SK-N-SH (cell line): ENCODE measurements at regions not wholly inside any gene's neighbourhood (a gene's known extent, or its start where the extent isn't known, plus 50 kb on each side); places are given as distances from the start of the nearest gene placed in this dataset.

Experiments used
- CTCF ChIA-PET: fragments of 300-600, 350-600 bp; formaldehyde crosslinking; extraction: SDS; loops from one replicate; lab custom pipeline; 2021; lab: Yijun Ruan, JAX
- POLR2A ChIA-PET: fragments of 350-600 bp; sonication (Branson Sonifier 250); formaldehyde crosslinking; extraction: SDS; loops from one replicate; lab custom pipeline; 2020; ENCODE audit warnings: antibody characterized with exemption, inconsistent platforms; lab: Yijun Ruan, JAX
- DNase-seq: peaks from one replicate; pipeline ENCODE4 v3.0.0; 2012
- H2AFZ ChIP-seq: fragments of 200-600 bp; sonication (generic); 2 replicates; pipeline ENCODE4 v1.8.1; 2016; ENCODE audit warnings: antibody characterized with exemption, mild to moderate bottlenecking, low read depth
- H3F3A ChIP-seq: fragments of 200-600 bp; sonication (generic); replicated peaks from 2 replicates; pipeline ENCODE3; 2016; ENCODE audit warnings: antibody characterized with exemption, mild to moderate bottlenecking; ENCODE audit not compliant: insufficient read depth
- H3K27ac ChIP-seq, 2 experiments: fragments of 200-500 bp in 1 of 2; fragments of 200-600 bp in 1 of 2; sonication (Bioruptor generic) in 1 of 2; sonication (generic), shearing (Covaris generic) in 1 of 2; 2 replicates each; pipeline versions ENCODE4 v1.5.1 to v1.6.1; 2014 to 2016; ENCODE audit warnings: low read depth in 2 of 2, inconsistent platforms in 1 of 2, low read length in 1 of 2, mild to moderate bottlenecking in 1 of 2, mixed read lengths in 1 of 2
- H3K27me3 ChIP-seq: fragments of 200-600 bp; sonication (generic), shearing (Covaris generic); 2 replicates; pipeline ENCODE4 v1.6.1; 2016; ENCODE audit warnings: mixed run types; ENCODE audit not compliant: insufficient read depth
- H3K36me3 ChIP-seq, 2 experiments: fragments of 200-500 bp in 1 of 2; fragments of 200-600 bp in 1 of 2; sonication (Bioruptor generic) in 1 of 2; sonication (generic) in 1 of 2; replicated peaks in 1 of 2; 2 replicates each; pipeline versions ENCODE3 to v1.5.1; 2014 to 2016; ENCODE audit warnings: low read length in 1 of 2, mild to moderate bottlenecking in 1 of 2; ENCODE audit not compliant: insufficient read depth in 2 of 2, control insufficient read depth in 1 of 2
- H3K4me1 ChIP-seq, 2 experiments: fragments of 200-500 bp in 1 of 2; fragments of 200-600 bp in 1 of 2; sonication (Bioruptor generic) in 1 of 2; sonication (generic), shearing (Covaris generic) in 1 of 2; 2 replicates each; pipeline versions ENCODE4 v1.5.1 to v1.6.1; 2014 to 2016; ENCODE audit warnings: low read depth in 1 of 2, low read length in 1 of 2, mixed run types in 1 of 2; ENCODE audit not compliant: insufficient read depth in 2 of 2, control insufficient read depth in 1 of 2
- H3K4me2 ChIP-seq: fragments of 200-600 bp; sonication (generic), shearing (Covaris generic); 2 replicates; pipeline ENCODE4 v1.6.1; 2017; ENCODE audit warnings: mixed run types
- H3K4me3 ChIP-seq, 2 experiments: fragments of 200-500 bp in 1 of 2; fragments of 200-600 bp in 1 of 2; sonication (Bioruptor generic) in 1 of 2; sonication (generic), shearing (Covaris generic) in 1 of 2; 2 replicates each; pipeline versions ENCODE4 v1.5.1 to v1.8.1; 2014 to 2016; ENCODE audit warnings: low read depth in 2 of 2, inconsistent platforms in 1 of 2, low read length in 1 of 2, mild to moderate bottlenecking in 1 of 2, mixed read lengths in 1 of 2, moderate library complexity in 1 of 2
- H3K79me2 ChIP-seq: fragments of 200-600 bp; sonication (generic); 2 replicates; pipeline ENCODE4 v1.8.1; 2017; ENCODE audit warnings: mild to moderate bottlenecking; ENCODE audit not compliant: insufficient read depth
- H3K9ac ChIP-seq: fragments of 200-600 bp; sonication (generic); 2 replicates; pipeline ENCODE4 v1.6.1; 2017; ENCODE audit warnings: mixed run types
- H3K9me2 ChIP-seq: fragments of 200-600 bp; sonication (generic); 2 replicates; pipeline ENCODE4 v1.6.1; 2017; ENCODE audit warnings: mixed run types
- H3K9me3 ChIP-seq: fragments of 200-600 bp; sonication (generic); 2 replicates; pipeline ENCODE4 v1.6.1; 2017; ENCODE audit warnings: mixed run types, mild to moderate bottlenecking, moderate library complexity
- H4K20me1 ChIP-seq: fragments of 200-600 bp; sonication (generic); 2 replicates; pipeline ENCODE4 v1.6.1; 2017; ENCODE audit warnings: mild to moderate bottlenecking, mixed run types; ENCODE audit not compliant: insufficient read depth
- EP300 ChIP-seq, 2 experiments: IDR thresholded peaks; 2 replicates each; pipeline versions ENCODE4 v1.4.0 to v1.6.1; 2012; ENCODE audit warnings: borderline replicate concordance in 1 of 2, low read depth in 1 of 2, low read length in 1 of 2
- FOSL2 ChIP-seq: IDR thresholded peaks from 2 replicates; pipeline ENCODE4 v1.4.0; 2012; ENCODE audit warnings: low read depth, mild to moderate bottlenecking, moderate library complexity, borderline replicate concordance
- FOXM1 ChIP-seq: IDR thresholded peaks from 2 replicates; pipeline ENCODE4 v1.4.0; 2012; ENCODE audit warnings: low read depth, mild to moderate bottlenecking
- MEF2A ChIP-seq: IDR thresholded peaks from 2 replicates; pipeline ENCODE4 v1.4.0; 2012; ENCODE audit warnings: low read depth, borderline replicate concordance
- NRF1 ChIP-seq: IDR thresholded peaks from 2 replicates; pipeline ENCODE4 v1.6.1; 2012; ENCODE audit warnings: low read depth, mild to moderate bottlenecking, low read length
- POLR2AphosphoS5 ChIP-seq: IDR thresholded peaks from 2 replicates; pipeline ENCODE4 v1.6.1; 2012; ENCODE audit warnings: low read depth, low read length
- SIN3A ChIP-seq: IDR thresholded peaks from 2 replicates; pipeline ENCODE4 v1.6.1; 2012; ENCODE audit warnings: low read depth, mild to moderate bottlenecking, low read length, moderate library complexity, borderline replicate concordance
- SMC3 ChIP-seq: IDR thresholded peaks from 2 replicates; pipeline ENCODE4 v1.6.1; 2012; ENCODE audit warnings: low read depth, low read length, improper control_type of control experiment
- WGBS: methylation state at CpG from one replicate; pipeline ENCODE4 v1.1.6; 2017; ENCODE audit warnings: low lambda C conversion rate; 5-methylcytosine and 5-hydroxymethylcytosine counted together
- TF ChIP-seq, protein P1 (sequence below): IDR thresholded peaks from 2 replicates; pipeline ENCODE4; 2012
- TF ChIP-seq, protein P2 (sequence below): fragments of 200-600 bp; sonication (generic); IDR thresholded peaks from 2 replicates; pipeline ENCODE4 v1.6.1; 2017; ENCODE audit warnings: antibody characterized with exemption, mild to moderate bottlenecking, moderate library complexity
- TF ChIP-seq, protein P3 (sequence below): fragments of 150-350 bp; IDR thresholded peaks from 2 replicates; pipeline ENCODE4 v1.6.1; 2016; ENCODE audit warnings: mild to moderate bottlenecking, low read depth, low read length
- TF ChIP-seq, protein P4 (sequence below): IDR thresholded peaks from 2 replicates; pipeline ENCODE4 v1.4.0; 2012; ENCODE audit warnings: low read depth
- TF ChIP-seq, protein P5 (sequence below): fragments of 150-350 bp; IDR thresholded peaks from 2 replicates; pipeline ENCODE4 v1.6.1; 2017; ENCODE audit warnings: antibody characterized with exemption, low read length, low read depth, borderline replicate concordance

DNA sequence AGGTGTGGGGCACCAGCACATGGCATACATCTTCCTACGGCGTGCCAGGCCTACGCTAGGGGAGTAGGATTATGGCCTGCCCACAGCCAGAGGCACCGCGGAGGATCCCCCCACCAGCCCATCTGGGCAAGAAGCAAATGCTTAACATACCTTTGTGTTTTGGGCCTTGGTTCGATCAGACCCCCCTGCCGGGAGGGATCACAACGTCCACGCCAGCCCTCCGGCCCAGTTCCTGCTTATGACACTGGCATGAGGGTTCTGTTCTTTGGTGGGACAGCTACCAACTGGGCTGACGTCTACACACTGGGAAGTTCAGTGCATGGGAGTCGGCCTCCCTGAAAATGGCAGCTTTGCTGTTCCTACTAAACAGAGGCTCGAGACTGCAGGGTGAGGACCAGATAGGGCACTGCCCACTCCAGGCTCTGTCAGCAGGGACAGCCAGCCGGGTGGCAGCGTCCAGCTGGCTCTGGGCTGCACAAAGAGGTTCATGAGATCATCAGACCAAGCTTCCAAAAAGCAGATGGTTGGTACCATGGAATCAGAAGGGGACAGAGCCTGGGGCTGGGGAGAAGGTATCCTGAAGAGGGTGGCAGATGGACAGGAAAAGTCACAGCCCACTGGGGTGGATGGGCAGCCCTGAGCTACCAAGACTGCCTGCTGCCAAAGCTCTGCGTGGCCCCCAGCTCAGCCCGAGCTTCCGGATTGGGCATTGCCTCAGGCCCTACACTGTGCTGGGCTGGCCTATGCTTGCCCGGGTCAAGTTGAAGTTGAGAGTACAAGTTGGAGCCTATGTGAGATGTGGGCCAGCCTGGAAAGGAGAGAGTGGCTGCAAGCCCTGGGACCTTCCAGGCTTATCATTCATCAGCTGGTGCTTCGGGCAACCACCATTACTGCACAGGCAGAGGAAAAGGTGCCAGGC lies 61.7 kb upstream of the TEX51 start:
- POLR2A ChIA-PET: no interaction called here
- CTCF ChIA-PET: interaction anchor here (0.8 to 2.6 kb wide), 3 partner anchors 8 to 188 kb away, joined by 3 to 9 read pairs (median 5); no protein-coding TSS in a partner anchor

DNA sequence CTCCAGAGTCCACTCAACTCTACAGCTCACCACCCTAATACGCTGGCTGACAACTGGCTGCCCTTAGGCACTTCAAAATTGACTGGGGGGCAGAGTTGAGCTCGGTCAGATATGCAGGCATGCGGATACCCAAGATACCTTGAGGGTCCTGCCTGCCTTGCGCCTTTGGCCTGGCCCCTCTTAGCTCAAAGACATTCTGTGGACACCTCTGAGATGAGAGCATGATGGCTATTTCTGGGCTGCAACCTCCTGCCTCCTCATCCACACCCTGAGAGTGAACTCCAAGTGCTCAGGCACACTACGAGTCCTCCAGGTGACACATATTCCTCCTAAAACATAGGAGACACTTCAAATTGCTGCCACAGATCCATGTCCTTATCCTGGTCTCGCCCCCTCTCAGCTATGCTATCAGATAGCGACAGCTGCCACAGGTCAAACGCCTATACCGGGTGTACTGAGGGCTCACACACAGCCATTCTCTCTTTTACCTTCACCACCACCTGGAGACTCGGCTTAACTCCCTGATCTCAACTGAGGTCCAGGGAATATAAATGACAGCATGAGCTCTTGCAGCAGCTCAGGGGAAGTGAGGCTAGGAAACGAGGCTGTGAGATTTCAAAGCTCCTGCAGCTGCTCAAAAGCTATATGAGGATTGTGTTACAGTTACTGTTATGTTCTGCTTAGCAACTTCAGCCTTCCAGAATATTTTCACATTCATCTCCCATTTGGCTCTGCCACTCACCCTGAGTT lies 60.5 kb upstream of the TEX51 start:
- DNase-seq: no peak
- H3K36me3 ChIP-seq: no peaks in the 10 kb centered on the region
- no peaks in the 10 kb centered on the region for H4K20me1 ChIP-seq
- H3F3A ChIP-seq: no peaks in the 10 kb centered on the region
- H3K4me3 ChIP-seq: no peak overlapping the region
- no peak overlapping the region for H2AFZ ChIP-seq
- H3K9me3 ChIP-seq: no peaks in the 10 kb centered on the region
- ChIA-PET CTCF (interaction anchor here (1.2 to 2.6 kb wide), 3 partner anchors 12 to 187 kb away, joined by 5 to 9 read pairs (median 9); no protein-coding TSS in a partner anchor), POLR2A (no interaction called here)
- H3K27ac ChIP-seq: no peak overlapping the region
- H3K79me2 ChIP-seq: no peaks in the 10 kb centered on the region
- no peak overlapping the region for H3K9ac ChIP-seq
- H3K4me1 ChIP-seq: peaks cover 0 to 3% of the 10 kb centered on the region in 2 experiments; a peak in 1 of 4 replicates
- WGBS: 34% methylated on average over 10 of the region's 11 CpGs
- H3K9me2 ChIP-seq: no peaks in the 10 kb centered on the region
- no peaks in the 10 kb centered on the region for H3K27me3 ChIP-seq
- H3K4me2 ChIP-seq: no peak overlapping the region
- TF ChIP-seq, protein P1, sequence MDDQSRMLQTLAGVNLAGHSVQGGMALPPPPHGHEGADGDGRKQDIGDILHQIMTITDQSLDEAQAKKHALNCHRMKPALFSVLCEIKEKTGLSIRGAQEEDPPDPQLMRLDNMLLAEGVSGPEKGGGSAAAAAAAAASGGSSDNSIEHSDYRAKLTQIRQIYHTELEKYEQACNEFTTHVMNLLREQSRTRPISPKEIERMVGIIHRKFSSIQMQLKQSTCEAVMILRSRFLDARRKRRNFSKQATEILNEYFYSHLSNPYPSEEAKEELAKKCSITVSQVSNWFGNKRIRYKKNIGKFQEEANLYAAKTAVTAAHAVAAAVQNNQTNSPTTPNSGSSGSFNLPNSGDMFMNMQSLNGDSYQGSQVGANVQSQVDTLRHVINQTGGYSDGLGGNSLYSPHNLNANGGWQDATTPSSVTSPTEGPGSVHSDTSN: no peak
- TF ChIP-seq, protein P2, sequence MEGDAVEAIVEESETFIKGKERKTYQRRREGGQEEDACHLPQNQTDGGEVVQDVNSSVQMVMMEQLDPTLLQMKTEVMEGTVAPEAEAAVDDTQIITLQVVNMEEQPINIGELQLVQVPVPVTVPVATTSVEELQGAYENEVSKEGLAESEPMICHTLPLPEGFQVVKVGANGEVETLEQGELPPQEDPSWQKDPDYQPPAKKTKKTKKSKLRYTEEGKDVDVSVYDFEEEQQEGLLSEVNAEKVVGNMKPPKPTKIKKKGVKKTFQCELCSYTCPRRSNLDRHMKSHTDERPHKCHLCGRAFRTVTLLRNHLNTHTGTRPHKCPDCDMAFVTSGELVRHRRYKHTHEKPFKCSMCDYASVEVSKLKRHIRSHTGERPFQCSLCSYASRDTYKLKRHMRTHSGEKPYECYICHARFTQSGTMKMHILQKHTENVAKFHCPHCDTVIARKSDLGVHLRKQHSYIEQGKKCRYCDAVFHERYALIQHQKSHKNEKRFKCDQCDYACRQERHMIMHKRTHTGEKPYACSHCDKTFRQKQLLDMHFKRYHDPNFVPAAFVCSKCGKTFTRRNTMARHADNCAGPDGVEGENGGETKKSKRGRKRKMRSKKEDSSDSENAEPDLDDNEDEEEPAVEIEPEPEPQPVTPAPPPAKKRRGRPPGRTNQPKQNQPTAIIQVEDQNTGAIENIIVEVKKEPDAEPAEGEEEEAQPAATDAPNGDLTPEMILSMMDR: no peak
- TF ChIP-seq SMC3: no peak
- TF ChIP-seq, protein P3, sequence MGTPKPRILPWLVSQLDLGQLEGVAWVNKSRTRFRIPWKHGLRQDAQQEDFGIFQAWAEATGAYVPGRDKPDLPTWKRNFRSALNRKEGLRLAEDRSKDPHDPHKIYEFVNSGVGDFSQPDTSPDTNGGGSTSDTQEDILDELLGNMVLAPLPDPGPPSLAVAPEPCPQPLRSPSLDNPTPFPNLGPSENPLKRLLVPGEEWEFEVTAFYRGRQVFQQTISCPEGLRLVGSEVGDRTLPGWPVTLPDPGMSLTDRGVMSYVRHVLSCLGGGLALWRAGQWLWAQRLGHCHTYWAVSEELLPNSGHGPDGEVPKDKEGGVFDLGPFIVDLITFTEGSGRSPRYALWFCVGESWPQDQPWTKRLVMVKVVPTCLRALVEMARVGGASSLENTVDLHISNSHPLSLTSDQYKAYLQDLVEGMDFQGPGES: no peak
- TF ChIP-seq, protein P4, sequence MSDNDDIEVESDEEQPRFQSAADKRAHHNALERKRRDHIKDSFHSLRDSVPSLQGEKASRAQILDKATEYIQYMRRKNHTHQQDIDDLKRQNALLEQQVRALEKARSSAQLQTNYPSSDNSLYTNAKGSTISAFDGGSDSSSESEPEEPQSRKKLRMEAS: no peak
- TF ChIP-seq SIN3A: no peak
- no peak for TF ChIP-seq FOXM1
- TF ChIP-seq EP300 (IDR thresholded peaks at IDR 0.05; ENCODE audit: borderline replicate concordance in 1 of 2, low read depth in 1 of 2, low read length in 1 of 2): no peak
- no peak for TF ChIP-seq MEF2A
- TF ChIP-seq, protein P5, sequence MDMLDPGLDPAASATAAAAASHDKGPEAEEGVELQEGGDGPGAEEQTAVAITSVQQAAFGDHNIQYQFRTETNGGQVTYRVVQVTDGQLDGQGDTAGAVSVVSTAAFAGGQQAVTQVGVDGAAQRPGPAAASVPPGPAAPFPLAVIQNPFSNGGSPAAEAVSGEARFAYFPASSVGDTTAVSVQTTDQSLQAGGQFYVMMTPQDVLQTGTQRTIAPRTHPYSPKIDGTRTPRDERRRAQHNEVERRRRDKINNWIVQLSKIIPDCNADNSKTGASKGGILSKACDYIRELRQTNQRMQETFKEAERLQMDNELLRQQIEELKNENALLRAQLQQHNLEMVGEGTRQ: no peak
- TF ChIP-seq FOSL2: no peak
- no peak for TF ChIP-seq POLR2AphosphoS5
- TF ChIP-seq NRF1: no peak

More for the DNA sequence above, 61.7 kb upstream of the TEX51 start:
- DNase-seq: no peak
- Histone ChIP-seq H3K27ac (no peak overlapping the region), H3K9me3 (no peaks in the 10 kb centered on the region), H2AFZ (no peak overlapping the region), H3K27me3 (no peaks in the 10 kb centered on the region), H3K79me2 (no peaks in the 10 kb centered on the region), H3K9me2 (no peaks in the 10 kb centered on the region), H3K9ac (no peak overlapping the region), H3K4me3 (no peak overlapping the region), H3K4me2 (no peak overlapping the region), H3K4me1 (peaks cover 0 to 3% of the 10 kb centered on the region in 2 experiments; a peak in 1 of 4 replicates), H4K20me1 (no peaks in the 10 kb centered on the region), H3F3A (no peaks in the 10 kb centered on the region), H3K36me3 (no peaks in the 10 kb centered on the region)
- 24% methylated on average over 6 of the region's 20 CpGs for WGBS
- TF ChIP-seq SIN3A: no peak
